CD4-positive, alpha-beta T cell treated with Interleukin-4 for 1 hour (primary cell): ENCODE measurements at regions not wholly inside any gene's neighbourhood (a gene's known extent, or its start where the extent isn't known, plus 50 kb on each side); places are given as distances from the start of the nearest gene placed in this dataset.
A peak's percentile ranks its signal among the peaks of the same experiment; 100 is the strongest.

Experiments
- DNase-seq, 2 donors: peaks; one replicate each; pipeline ENCODE4 v3.0.0-alpha.2; 2020 to 2022

DNA sequence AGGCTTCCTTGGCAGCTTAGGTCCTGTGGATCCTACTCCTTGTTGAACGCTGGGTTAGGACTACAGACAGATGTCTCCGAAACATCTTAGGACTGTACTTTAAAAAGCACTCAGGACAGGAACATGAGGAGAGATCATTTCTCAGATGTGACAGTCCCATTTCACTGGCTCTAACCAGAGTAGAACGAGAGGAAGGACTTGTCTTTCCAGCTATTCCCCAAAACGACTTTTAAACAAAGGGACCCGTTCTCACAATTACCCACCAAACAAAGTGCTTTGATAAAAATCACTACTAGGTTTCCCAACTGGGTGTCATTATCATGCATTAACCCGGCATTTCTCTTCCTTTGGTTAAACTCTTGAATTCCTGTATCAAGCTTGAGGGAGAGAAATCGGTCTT, 84.7 kb upstream of the BARX2 start:
- no peak for DNase-seq

DNA sequence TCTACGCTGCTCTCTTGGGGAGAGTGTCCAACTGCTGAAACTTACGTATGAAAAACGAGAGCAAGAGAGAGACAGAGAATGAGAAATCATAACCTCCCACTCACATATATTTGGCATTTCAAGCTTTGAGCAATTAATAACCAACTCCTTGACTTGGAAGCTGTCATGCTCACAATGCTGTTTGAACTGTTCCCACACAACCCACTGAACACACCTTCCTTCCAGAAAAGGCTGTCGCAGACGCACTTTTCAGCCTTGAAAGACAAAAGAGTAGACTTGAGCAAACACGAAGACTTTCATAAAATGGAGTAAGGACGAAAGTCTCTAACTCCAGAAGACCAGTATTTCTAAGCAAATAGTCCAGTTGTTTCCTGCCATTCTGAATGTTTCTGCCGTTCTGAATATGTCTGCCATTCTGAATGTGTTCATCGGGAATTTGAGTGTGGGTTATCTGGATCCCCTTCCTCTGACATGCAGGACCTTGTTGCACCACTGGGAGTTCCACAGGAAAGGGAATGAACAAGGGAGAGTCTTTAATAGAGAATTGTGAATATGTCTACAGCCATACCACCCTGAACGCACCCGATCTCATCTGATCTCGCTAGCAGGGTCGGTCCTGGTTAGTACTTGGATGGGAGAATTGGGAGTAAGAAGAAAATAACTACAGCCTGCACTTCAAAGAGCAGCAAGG, 86.2 kb upstream of the BARX2 start:
- DNase-seq, result no peak

DNA sequence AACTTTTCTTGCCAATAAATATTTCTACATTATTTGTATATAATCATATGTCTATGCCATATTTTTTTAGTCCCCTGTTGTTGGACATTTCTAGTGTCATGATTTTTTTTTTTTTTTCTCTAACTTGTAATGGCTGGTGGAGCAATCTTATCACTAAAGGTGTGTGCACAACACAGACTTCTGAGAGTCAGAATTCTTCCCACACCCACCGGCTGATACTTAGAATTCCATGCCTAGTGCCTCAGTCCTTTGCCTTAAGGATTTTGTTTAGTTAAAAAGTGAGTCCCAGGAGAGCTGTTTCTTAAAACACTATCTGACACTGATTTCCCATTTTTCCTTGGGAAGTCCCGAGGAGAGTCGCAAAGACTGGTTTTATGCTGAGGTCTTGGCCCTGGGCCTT, 87.7 kb upstream of the BARX2 start:
- DNase-seq, result no peak

DNA sequence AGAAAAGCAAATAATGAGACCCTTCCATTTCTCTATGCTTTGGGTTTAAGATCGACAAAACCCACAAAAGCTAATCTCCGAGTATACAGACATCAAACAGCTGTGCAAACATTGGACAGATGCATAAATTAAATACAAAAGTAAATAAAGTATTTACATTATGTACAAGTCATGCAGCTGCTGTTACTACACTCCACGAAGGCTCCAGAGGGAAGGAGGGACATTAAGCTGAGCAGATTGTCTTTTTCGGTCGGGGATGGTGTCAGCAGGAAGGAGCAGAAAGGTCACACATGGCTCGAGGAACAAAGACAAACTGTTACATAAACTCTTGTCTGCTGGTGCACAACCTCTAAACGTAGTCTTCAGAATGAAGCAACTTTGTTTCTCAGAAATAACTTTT, 88.8 kb upstream of the BARX2 start:
- DNase-seq, result no peak

DNA sequence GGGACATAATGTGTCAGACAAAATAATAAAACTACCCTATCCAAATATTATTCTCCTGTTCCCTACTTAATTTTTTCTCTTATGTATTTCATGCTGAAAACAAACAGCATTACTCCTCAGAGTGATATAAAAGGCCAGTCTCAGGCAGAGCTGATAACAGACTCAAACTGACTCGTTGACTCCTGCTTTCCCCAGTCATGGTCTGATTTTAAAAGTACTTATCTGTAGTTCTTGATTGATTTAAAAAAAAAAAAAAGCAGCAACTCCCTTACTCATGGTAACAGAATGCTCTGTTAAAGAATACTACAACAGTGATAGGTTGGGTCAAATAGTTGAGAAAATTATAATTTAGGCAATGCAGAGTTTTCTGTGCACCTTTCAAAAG, 90.3 kb upstream of the BARX2 start:
- DNase-seq, result no peak

DNA sequence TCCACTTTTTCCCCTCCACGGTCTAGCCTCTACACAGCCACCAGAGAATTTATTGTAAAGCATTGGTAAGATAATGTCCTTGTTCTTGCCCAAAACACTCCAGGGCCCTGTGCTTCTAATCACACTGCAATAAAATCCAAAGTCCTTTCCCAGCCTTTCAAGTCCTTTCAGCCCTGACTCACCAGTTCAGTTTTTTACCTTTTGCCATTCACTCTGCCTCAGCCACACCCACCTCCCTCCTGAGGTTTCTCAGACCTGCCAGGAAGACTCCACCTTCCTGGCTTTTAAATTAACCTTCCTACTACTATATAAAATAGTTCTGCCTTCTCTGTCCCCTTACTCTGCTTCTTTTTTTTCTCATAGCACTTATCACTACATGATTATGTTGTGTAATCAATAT, 91.0 kb upstream of the ARHGAP32 start:
- DNase-seq, result no peak

DNA sequence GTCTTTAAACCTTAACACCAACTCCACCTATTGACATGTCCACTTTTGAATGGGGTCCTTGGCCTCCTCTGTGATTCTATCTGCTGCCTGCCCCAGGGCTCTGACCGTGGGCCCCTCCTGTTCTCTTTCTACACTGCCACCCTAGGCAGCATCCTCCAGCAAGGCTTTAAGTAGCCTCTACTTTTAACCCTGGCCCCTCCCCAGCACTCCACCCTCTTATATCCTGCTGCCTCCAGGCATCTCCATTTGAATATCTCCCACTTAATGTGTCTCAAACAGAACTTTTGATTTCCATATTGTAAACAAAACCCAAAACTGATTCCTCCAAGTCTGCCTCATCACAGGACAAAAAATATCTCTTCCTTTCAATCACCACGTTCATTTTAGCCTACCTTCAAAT, 90.5 kb upstream of the ARHGAP32 start:
- DNase-seq, result no peak

DNA sequence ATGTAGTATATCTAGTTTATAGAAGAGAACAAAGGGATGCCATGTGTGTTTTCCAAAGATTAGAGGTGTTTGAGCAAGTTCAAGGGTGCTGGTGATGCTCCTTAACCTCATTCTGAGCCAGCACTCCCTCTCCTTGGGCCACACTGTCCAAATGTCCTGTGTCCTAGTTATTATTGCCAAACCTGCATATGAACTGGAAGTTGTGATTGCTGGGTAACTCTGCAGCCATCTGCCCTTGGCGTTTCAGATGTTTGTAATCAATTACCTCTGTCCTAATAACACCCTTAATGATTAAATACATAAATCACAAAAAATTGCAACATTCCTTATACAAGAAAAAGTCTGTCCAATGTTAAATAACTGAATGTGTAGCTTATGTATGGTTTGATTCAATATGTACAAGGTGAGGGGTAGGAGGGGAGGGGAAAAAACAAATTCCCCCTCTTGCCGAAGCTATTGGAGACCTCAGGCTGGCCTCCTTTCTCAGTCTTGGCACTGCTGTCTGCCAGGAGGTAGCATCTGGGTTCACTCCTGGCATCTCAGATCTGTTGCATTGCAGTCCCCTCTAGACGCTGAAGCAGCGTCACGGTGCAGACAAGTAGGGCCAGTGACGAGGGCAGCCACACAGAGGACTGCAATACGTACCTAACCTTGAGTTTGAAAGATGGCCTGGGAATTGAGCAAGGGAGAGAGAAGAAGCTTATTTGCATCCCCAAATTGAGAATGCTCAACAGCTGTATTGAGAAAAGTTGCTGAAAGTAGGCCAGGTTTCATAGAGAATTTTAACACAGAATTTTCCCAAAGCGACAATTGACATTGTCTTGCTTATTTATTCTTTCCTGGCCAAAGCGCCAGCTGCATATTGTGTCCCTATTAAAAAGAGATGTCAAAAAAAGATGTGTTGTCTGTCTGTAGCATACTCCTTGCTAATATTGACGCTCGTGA, 89.6 kb upstream of the ARHGAP32 start:
- no peak for DNase-seq

DNA sequence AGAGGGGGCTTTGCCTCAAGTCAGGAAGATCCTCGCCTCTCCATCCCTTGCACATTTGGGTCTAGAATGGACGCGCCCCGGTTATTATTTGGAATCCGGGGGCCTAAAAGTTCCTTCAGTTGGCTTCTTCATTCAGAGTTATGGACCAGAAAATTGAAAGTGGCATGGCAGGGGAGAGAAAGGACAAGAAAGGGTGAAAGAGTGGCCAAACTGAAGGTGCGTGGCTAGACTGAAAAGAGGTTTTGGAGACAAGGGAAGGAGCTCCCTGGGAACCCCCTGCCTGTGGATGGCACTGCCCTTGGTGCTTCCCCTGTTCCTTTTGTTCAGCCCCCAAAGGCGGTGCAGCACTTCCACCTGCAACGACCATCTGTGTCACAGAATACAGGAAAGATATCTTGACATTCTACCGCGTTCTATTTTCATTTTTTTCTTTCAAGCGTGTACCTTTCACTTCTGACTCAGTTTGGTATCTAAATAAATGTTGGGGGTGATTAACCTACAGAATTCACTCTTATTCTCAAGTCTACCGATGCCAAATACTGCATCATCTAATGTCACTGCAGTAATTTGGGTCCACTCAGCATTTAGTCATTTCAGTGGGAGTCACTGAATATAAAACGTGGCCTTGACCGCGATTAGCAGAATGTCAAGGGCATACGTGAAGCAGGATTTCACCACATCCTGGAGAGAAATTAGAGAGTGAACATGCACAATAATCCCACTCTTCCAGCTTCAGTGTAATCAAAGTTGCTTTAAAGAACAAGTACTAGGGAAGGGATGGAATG, 88.1 kb upstream of the ARHGAP32 start:
- DNase-seq, result no peak

DNA sequence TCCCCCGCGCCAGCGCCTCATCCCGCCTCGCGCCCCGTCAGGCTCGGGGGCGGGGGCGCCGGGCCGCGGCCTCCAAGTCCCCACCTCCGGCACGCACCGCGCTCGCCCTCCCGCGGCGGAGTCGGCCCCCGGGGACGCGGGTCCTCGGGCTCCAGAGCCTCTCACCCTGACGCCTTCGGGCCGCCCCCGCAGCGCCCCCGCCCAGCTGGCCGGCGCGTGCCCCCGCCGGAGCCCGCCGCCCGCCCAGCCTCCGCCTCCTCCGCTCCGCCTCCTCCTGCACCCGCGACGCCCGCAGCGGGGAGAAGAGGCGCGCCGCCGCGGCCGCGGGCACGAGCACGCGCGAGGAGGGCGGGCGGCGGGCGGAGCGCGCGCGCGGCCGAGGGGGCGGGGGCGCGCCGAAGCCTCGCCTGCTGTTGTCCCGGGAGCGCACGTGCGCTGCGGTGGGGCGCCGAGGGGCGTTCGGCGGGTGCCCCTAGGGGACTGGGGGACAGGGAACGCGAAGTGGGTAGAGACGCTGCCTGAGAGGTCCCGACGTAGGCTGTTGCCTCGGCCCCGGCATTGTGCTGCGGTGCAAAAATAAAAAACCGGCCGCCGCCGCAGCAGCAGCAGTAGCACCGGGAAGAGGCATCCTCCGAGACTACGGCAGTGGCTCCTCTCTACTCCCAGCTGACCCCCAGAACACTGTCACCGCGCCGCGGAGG, 87.4 kb upstream of the ARHGAP32 start:
- DNase-seq, result peak; percentile 76 to 79

DNA sequence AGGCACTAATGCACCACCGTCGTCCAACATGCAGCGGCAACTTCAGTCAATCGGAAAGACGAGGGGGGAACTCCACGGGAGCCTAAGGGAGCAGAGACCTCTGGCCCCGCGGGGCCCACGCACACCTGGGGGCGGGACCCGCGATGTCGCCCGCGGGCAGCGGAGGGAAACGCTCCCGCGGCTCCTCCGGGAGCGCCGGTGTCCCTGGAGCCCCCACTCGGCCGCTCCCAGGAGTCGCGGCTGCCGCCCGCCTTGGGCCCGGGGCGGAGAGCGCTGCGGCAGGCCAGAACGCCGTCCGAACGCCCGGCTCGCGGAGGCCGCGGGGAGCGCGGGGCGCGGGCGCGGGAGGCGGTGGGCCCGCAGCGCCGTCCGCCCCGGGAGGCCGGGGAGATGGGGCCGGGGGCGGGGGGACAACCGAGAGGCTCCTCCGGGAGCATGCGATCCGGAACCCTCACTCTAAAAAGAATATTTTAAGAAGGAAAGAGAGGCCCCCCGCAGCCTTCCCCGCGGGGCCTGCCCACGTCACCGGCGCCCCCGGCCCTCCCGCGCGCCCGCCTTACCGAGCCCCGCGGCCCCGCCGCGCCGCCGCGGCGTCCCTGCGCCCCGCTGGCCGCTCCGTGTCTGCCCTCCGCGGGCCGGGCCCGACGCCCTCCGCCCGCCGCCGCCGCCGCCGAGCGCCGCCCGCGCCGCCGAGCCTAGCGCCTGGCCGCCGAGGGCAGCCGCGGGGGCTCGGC, 86.6 kb upstream of the ARHGAP32 start:
- DNase-seq, result no peak

DNA sequence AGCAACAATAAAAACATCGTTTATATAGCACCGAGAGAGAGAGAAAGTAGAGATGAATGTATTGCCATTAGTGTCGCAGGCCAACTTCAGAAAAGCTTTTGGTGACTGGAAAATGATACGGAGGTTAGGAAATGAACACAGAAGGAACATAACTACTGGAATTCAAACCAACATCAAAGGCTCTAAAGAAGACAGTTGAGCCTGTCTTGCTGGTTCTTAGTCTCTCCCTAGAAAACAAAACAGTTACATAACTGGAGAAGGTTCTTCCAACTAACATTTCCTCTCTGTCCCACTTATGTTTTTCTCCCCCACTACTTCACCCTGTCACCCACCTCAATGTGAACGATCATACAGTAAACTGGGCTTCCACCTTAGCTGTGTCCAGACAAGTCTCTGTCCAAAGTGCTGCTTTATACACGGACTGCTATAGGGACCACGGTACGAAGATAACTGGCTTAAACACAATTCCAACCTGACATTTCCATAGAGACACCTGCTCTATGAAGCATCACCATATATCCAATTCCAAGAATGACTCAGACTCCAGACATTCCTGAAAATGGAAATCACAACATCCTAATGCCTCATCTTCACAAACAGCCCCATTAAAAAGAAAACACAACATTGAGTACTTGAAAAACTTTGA, 85.2 kb upstream of the ARHGAP32 start:
- DNase-seq, result no peak

DNA sequence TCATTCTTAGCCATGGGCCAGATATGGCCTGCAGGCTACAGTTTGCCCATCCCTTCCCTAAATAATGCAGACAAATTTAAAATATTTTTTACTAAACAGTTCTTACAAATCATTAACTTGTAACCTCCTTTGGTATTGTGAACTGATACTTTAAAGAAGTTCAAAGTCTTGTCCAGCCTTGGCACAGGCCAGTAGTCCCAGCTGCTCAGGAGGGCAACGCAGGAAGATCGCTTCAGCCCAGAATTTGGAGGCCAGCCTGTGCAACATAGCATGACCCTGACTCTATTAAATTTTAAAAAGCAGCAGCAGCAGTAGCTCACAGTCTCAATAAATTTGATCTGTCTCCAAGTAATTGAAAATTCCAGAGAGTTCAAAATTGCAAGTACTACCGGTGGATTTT, 83.7 kb upstream of the ARHGAP32 start:
- no peak for DNase-seq

DNA sequence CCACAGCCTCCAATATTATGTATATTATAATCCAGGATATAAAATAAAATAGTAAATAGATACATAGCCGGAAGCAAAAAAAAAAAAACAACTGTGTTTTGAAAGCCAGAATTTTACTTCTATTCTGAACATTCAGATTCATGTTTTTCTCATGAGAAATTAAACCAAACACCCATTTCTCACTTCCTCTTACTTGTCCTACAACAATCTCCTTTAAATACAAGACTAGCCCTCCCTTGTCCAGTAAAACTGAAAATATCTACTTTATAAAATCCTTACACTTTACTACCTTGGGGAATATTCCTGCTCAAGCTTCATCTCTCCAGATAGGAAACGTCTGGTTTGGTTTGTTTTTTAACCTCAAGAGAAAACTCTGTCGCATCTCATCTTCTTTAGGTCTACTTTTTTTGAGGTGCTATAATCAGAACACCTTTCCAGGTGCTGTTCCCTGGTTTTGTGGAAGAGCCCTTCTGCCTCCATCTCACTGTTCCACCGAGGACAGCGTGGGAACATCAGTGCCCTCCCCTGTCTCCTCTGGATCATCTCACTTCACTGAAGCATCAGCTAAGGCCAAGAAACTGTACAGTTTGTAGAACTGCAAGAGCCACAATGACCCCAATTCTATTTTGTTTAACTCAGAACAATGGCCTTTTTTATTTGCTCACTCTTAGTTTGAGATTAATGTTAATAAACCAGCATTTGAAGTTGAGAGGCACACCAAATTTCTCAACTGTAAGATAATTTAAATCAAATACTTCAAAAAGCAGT, 82.0 kb upstream of the ARHGAP32 start:
- DNase-seq, result no peak

DNA sequence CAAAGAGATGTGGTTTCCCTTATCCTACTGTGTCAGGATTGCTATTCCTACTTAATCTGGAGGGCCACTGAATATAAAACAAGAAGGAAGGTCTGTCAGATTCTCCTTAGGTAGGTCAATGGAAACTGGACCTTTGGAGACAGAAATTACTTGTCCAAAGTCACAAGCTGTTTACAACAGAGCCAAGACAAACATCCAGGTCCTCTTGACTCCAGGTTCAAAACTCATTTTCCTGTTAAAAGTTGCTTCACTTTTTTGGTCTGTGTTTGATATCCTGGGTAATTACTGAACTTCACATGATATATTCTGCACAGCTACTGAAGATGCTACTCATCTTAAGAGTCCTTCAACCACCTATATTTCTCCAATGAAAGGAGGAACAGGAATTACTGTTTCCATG, 81.2 kb upstream of the ARHGAP32 start:
- DNase-seq, result no peak

DNA sequence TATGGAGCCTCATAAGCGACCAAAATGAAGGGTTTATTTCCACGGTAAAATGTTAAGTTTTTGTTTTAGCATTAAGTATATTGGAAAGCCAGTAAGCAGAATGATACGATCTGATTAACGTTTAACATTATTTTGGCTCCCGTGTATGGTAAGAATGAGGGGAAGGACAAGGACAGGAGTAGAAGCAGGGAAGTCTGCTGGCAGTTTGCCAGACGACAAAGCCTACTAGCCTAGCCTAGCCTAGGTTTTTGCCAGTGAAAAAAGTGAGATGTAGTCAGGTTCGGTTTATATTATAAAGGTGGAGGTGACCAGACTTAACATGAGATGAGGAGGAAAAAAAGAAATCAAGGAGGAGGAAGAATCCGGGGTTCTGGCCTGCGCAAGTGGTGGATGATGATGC, 78.9 kb upstream of the ARHGAP32 start:
- no peak for DNase-seq

DNA sequence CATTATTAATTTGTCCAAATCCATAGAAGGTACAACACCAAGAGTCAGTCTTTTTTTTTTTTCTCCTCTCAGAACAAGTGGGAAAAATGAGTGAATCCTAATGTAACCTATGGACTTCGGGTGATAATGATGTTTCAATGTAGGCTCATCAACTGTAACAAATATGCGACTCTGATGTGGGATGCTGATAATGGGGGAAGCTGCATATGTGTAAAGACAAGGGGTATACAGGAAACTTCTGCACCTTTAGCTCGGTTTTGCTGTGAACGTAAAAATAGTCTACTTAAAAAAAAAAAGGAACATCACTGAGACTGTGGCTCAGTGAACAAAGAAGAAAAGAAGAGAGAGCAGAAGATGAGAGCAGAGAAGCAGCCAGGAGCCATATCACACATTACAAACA, 78.3 kb upstream of the ARHGAP32 start:
- DNase-seq, result no peak

DNA sequence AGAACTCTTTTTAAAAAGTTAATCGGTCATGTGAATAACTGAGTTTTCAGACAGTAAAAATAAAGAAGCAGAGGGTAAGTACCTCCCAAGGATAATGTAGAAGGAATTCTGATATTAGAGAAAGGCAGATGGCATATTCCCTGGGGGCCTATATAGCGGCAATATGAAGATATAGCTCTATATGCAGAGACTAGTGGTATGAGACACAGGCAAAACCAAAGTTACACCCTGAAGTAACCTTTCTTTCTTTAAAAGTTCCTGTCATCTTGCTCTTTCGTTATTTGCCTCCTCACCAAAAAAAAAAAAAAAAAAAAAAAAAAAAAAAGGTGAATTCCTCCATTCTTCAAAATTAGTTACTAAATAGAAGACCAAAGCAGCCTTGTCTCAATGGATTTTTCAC, 76.2 kb upstream of the ARHGAP32 start:
- DNase-seq, result no peak

DNA sequence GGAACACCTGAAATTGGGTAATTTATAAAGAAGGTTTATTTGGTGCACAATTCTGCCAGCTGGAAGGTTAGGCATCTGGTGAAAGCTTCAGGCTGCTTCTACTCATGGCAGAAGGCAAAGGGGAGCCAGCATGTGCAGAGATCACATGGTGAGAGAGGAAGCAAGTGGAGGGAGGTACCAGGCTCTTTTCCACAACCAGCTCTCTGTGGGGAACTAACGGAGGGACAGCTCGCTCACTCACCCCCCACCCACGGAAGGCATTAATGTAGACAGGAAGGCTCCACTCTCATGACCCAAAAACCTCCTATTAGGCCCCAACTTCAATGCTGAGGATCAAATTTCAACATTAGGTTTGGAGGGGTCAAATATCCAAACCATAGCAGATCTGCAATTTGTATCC, 75.6 kb upstream of the ARHGAP32 start:
- DNase-seq, result no peak

DNA sequence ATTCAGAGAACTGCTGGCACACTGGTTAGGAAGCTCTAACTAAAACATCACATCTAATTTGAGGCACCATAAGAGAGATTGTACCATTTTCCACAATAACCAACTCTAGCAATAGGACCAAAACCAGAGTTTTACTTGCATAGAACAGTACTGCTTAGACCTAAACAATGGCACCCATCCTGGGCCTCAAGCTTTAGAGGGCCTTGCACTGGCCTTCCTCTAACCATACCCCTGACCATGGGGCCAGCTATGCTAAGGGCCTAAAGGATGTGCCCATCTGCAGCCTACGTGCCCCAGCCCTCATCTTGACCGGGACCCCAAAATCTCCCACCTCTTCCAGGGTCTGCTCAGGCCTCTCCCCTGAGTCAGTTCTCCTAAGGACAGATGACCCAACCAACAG, 74.4 kb upstream of the ARHGAP32 start:
- no peak for DNase-seq
